ENCODE measurements at regions not wholly inside any gene's neighbourhood (a gene's known extent, or its start where the extent isn't known, plus 50 kb on each side); places are given as distances from the start of the nearest gene placed in this dataset.

- H3K9me2 ChIP-seq (replicated peaks; ENCODE audit: low read length): no peaks in the 10 kb centered on the region
- no peaks in the 10 kb centered on the region for H4K20me1 ChIP-seq (ENCODE audit: low read length)
- ChIA-PET CTCF (no interaction called here), POLR2A (ENCODE audit: unreplicated experiment) (no interaction called here)
- no peak for TF ChIP-seq EZH2 (IDR thresholded peaks at IDR 0.05; ENCODE audit: low read length, unreplicated experiment)
- TF ChIP-seq EZH2phosphoT487 (IDR thresholded peaks at IDR 0.05; ENCODE audit: borderline replicate concordance, low read length): no peak
- no peak for TF ChIP-seq CTCF (conservative IDR thresholded peaks at IDR 0.05; ENCODE audit: low read depth, low read length)
- no peaks in the 10 kb centered on the region for H3K4me1 ChIP-seq (ENCODE audit: insufficient read depth, low read length)
- H3K9me3 ChIP-seq (ENCODE audit: low read length): no peaks in the 10 kb centered on the region
- H3K79me2 ChIP-seq (ENCODE audit: low read length): no peaks in the 10 kb centered on the region
- H3K4me3 ChIP-seq (ENCODE audit: low read length): no peak overlapping the region
- H3K9ac ChIP-seq (ENCODE audit: low read length): no peak overlapping the region
- H2AFZ ChIP-seq (ENCODE audit: low read length): no peak overlapping the region
- DNase-seq: no peak
- intact Hi-C loops (cut with micrococcal nuclease): no loop called here
- H3K36me3 ChIP-seq (ENCODE audit: low read depth, low read length): no peaks in the 10 kb centered on the region
- H3F3A ChIP-seq (ENCODE audit: low read length, unreplicated experiment): no peaks in the 10 kb centered on the region
- no TSS peak for BruUV-seq (replicated peaks)
- H3K4me2 ChIP-seq (ENCODE audit: low read length): no peak overlapping the region
- no peak for ATAC-seq
- H3K27me3 ChIP-seq (ENCODE audit: low read length): peaks cover 65% of the 10 kb centered on the region
- no peak overlapping the region for H3K27ac ChIP-seq (ENCODE audit: low read length)
Observed at GRCh38 chr17:74150428-74151025, 53.0 kb upstream of the RPL38 start.

- CTCF ChIA-PET: no interaction called here
- no peak for DNase-seq
Observed at GRCh38 chr17:74151551-74152315, 51.7 kb upstream of the RPL38 start.

More at GRCh38 chr17:74151551-74152315, 51.7 kb upstream of the RPL38 start:
- no peaks in the 10 kb centered on the region for H3K79me2 ChIP-seq (ENCODE audit: low read length)
- no peaks in the 10 kb centered on the region for H3K4me1 ChIP-seq (ENCODE audit: insufficient read depth, low read length)
- no peak for ATAC-seq
- peaks cover 73% of the 10 kb centered on the region for H3K27me3 ChIP-seq (ENCODE audit: low read length)
- no peak overlapping the region for H3K4me3 ChIP-seq (ENCODE audit: low read length)
- no peaks in the 10 kb centered on the region for H4K20me1 ChIP-seq (ENCODE audit: low read length)
- no peak overlapping the region for H3K27ac ChIP-seq (ENCODE audit: low read length)
- POLR2A ChIA-PET (ENCODE audit: unreplicated experiment): no interaction called here
- no TSS peak for BruUV-seq (replicated peaks)
- intact Hi-C loops (cut with micrococcal nuclease): no loop called here
- no peaks in the 10 kb centered on the region for H3F3A ChIP-seq (ENCODE audit: low read length, unreplicated experiment)
- H2AFZ ChIP-seq (ENCODE audit: low read length): no peak overlapping the region
- no peaks in the 10 kb centered on the region for H3K9me3 ChIP-seq (ENCODE audit: low read length)
- no peaks in the 10 kb centered on the region for H3K36me3 ChIP-seq (ENCODE audit: low read depth, low read length)
- H3K9ac ChIP-seq (ENCODE audit: low read length): no peak overlapping the region
- H3K9me2 ChIP-seq (replicated peaks; ENCODE audit: low read length): no peaks in the 10 kb centered on the region
- TF ChIP-seq EZH2phosphoT487 (IDR thresholded peaks at IDR 0.05; ENCODE audit: borderline replicate concordance, low read length): no peak
- no peak for TF ChIP-seq CTCF (conservative IDR thresholded peaks at IDR 0.05; ENCODE audit: low read depth, low read length)
- TF ChIP-seq EZH2 (IDR thresholded peaks at IDR 0.05; ENCODE audit: low read length, unreplicated experiment): no peak
- H3K4me2 ChIP-seq (ENCODE audit: low read length): no peak overlapping the region

Data from PC-3 (cell line).